Thoracic aorta (tissue), 2 donors: ENCODE measurements at regions not wholly inside any gene's neighbourhood (a gene's known extent, or its start where the extent isn't known, plus 50 kb on each side); places are given as distances from the start of the nearest gene placed in this dataset.

Experiments
- ATAC-seq: fragments of 150-250 bp; one replicate; pipeline ENCODE4 v1.8.0; 2017; ENCODE audit warnings: low read depth; ENCODE audit not compliant: insufficient number of reproducible peaks, low FRiP score
- DNase-seq: peaks from one replicate; pipeline ENCODE4 v3.0.0-alpha.2; 2020; ENCODE audit warnings: low spot score
- H3K27ac ChIP-seq, 2 donors: fragments of 200-600 bp; sonication (generic); 1 replicate in 1 of 2; 2 replicates in 1 of 2; pipeline ENCODE4 v1.5.1; 2016; ENCODE audit warnings: mild to moderate bottlenecking in 2 of 2, moderate library complexity in 2 of 2
- H3K27me3 ChIP-seq: fragments of 200-600 bp; sonication (generic); replicated peaks from 2 replicates; pipeline ENCODE4 v1.6.0; 2016; ENCODE audit warnings: mild to moderate bottlenecking; ENCODE audit not compliant: insufficient read depth
- H3K36me3 ChIP-seq: fragments of 200-600 bp; sonication (generic); one replicate; pipeline ENCODE4 v1.5.1; 2016
- H3K4me1 ChIP-seq, 2 donors: fragments of 200-600 bp; sonication (generic); 1 replicate in 1 of 2; 2 replicates in 1 of 2; pipeline versions ENCODE4 v1.5.1 to v1.6.0; 2016; ENCODE audit warnings: low read depth in 2 of 2, mild to moderate bottlenecking in 1 of 2; ENCODE audit not compliant: control insufficient read depth in 1 of 2
- H3K4me3 ChIP-seq: fragments of 200-600 bp; sonication (generic); 2 replicates; pipeline ENCODE4 v1.5.1; 2016; ENCODE audit warnings: mild to moderate bottlenecking
- H3K9me3 ChIP-seq: fragments of 200-600 bp; sonication (generic); 2 replicates; pipeline ENCODE4 v1.5.1; 2016
- CTCF ChIP-seq: fragments of 200-600 bp; sonication (generic); IDR thresholded peaks from one replicate; pipeline ENCODE4 v1.5.1; 2019; ENCODE audit warnings: antibody characterized with exemption

- DNase-seq (no peak), ATAC-seq (no peak)
- H3K4me3 ChIP-seq: no peak overlapping the region
- H3K4me1 ChIP-seq: no peaks in the 10 kb centered on the region
- H3K27ac ChIP-seq: no peak overlapping the region
- TF ChIP-seq CTCF: no peak
- H3K27me3 ChIP-seq: no peaks in the 10 kb centered on the region
- H3K36me3 ChIP-seq: no peaks in the 10 kb centered on the region
- H3K9me3 ChIP-seq: no peaks in the 10 kb centered on the region
These were observed 330.6 kb upstream of the F9 start for GRCh38 chrX:139199933-139200332.

GRCh38 chrX:139198936-139199335 is 331.6 kb upstream of the F9 start:
- TF ChIP-seq CTCF: no peak
- ATAC-seq (no peak), DNase-seq (no peak)
- H3K36me3 ChIP-seq: no peaks in the 10 kb centered on the region
- no peaks in the 10 kb centered on the region for H3K27me3 ChIP-seq
- no peak overlapping the region for H3K27ac ChIP-seq
- H3K4me3 ChIP-seq: no peak overlapping the region
- no peaks in the 10 kb centered on the region for H3K9me3 ChIP-seq
- no peaks in the 10 kb centered on the region for H3K4me1 ChIP-seq

GRCh38 chrX:139196890-139197289 is 333.6 kb upstream of the F9 start:
- H3K4me1 ChIP-seq: no peaks in the 10 kb centered on the region
- ATAC-seq (no peak), DNase-seq (no peak)
- no peaks in the 10 kb centered on the region for H3K9me3 ChIP-seq
- H3K36me3 ChIP-seq: no peaks in the 10 kb centered on the region
- H3K4me3 ChIP-seq: no peak overlapping the region
- no peaks in the 10 kb centered on the region for H3K27me3 ChIP-seq
- H3K27ac ChIP-seq: no peak overlapping the region
- TF ChIP-seq CTCF: no peak

- Histone ChIP-seq H3K27me3 (no peaks in the 10 kb centered on the region), H3K36me3 (no peaks in the 10 kb centered on the region), H3K27ac (no peak overlapping the region), H3K4me1 (no peaks in the 10 kb centered on the region), H3K4me3 (peak overlapping the region; percentile 67), H3K9me3 (no peaks in the 10 kb centered on the region)
- no peak for TF ChIP-seq CTCF
- ATAC-seq (no peak), DNase-seq (no peak)
These were observed 335.8 kb upstream of the F9 start for GRCh38 chrX:139194571-139195280.

- no peaks in the 10 kb centered on the region for H3K9me3 ChIP-seq
- no peak overlapping the region for H3K27ac ChIP-seq
- DNase-seq (no peak), ATAC-seq (no peak)
- H3K27me3 ChIP-seq: no peaks in the 10 kb centered on the region
- no peaks in the 10 kb centered on the region for H3K4me1 ChIP-seq
- no peak for TF ChIP-seq CTCF
- H3K4me3 ChIP-seq: no peak overlapping the region
- no peaks in the 10 kb centered on the region for H3K36me3 ChIP-seq
These were observed 338.1 kb upstream of the F9 start for GRCh38 chrX:139192386-139192961.
